H1 (cell line): ENCODE measurements at regions not wholly inside any gene's neighbourhood (a gene's known extent, or its start where the extent isn't known, plus 50 kb on each side); places are given as distances from the start of the nearest gene placed in this dataset.

Experiments
- CTCF ChIA-PET: fragments of 300-600 bp; sonication (Branson Sonifier 250); formaldehyde crosslinking; loops from one replicate; lab custom pipeline; 2021; ENCODE audit not compliant: partially characterized antibody; lab: Charles Lee
- POLR2A ChIA-PET: fragments of 300-600 bp; sonication (Branson Sonifier 250); formaldehyde crosslinking; loops from one replicate; lab custom pipeline; 2021; ENCODE audit warnings: inconsistent platforms; ENCODE audit not compliant: partially characterized antibody; lab: Charles Lee
- DNase-seq, 2 experiments: peaks; one replicate each; pipeline versions ENCODE4 v3.0.0 to v3.0.0-alpha.2; 2010 to 2022; ENCODE audit warnings: low spot score in 2 of 2, low read depth in 1 of 2, mixed read lengths in 1 of 2
- FAIRE-seq: peaks from 2 replicates; lab custom pipeline; 2011; peaks lifted over from hg19 to GRCh38; lab: Jason Lieb, UNC
- H2AFZ ChIP-seq: 2 replicates; pipeline ENCODE4 v1.8.1; 2012; ENCODE audit warnings: low read length, inconsistent platforms
- H2AK5ac ChIP-seq: 2 replicates; pipeline ENCODE4 v1.6.1; 2013; ENCODE audit warnings: low read depth, low read length
- H2BK120ac ChIP-seq: replicated peaks from 2 replicates; pipeline ENCODE3; 2013; ENCODE audit warnings: low read depth, low read length, inconsistent platforms
- H2BK12ac ChIP-seq: 2 replicates; pipeline ENCODE4 v1.6.1; 2013; ENCODE audit warnings: low read depth, low read length
- H2BK15ac ChIP-seq: 2 replicates; pipeline ENCODE4 v1.6.1; 2013; ENCODE audit warnings: low read length
- H2BK20ac ChIP-seq: 2 replicates; pipeline ENCODE4 v1.6.1; 2013; ENCODE audit warnings: low read length
- H2BK5ac ChIP-seq: 2 replicates; pipeline ENCODE4 v1.6.1; 2013; ENCODE audit warnings: low read depth, low read length
- H3K14ac ChIP-seq: 2 replicates; pipeline ENCODE4 v1.6.1; 2013; ENCODE audit warnings: inconsistent platforms; ENCODE audit not compliant: insufficient read length
- H3K18ac ChIP-seq: 2 replicates; pipeline ENCODE4 v1.6.1; 2013; ENCODE audit warnings: low read length; ENCODE audit errors: extremely low read depth
- H3K23ac ChIP-seq: 2 replicates; pipeline ENCODE4 v1.6.1; 2013; ENCODE audit warnings: inconsistent platforms; ENCODE audit not compliant: insufficient read length
- H3K23me2 ChIP-seq: 2 replicates; pipeline ENCODE4 v1.6.1; 2013; ENCODE audit warnings: low read depth, low read length
- H3K27ac ChIP-seq: 2 replicates; pipeline ENCODE4 v1.6.1; 2011; ENCODE audit warnings: low read depth, low read length, inconsistent platforms
- H3K27me3 ChIP-seq, 4 experiments: replicated peaks in 1 of 4; 1 replicate in 1 of 4; 2 replicates in 3 of 4; pipeline versions ENCODE4 v1.6.1 to v1.8.1; 2011 to 2013; ENCODE audit warnings: low read length in 3 of 4, mild to moderate bottlenecking in 3 of 4, inconsistent platforms in 2 of 4, mixed read lengths in 2 of 4, moderate library complexity in 1 of 4; ENCODE audit not compliant: control insufficient read depth in 3 of 4, insufficient read depth in 3 of 4; ENCODE audit errors: extremely low read depth in 1 of 4
- H3K36me3 ChIP-seq, 4 experiments: 2 replicates each; pipeline versions ENCODE4 v1.6.1 to v1.8.1; 2011 to 2013; ENCODE audit warnings: mild to moderate bottlenecking in 4 of 4, low read length in 3 of 4, moderate library complexity in 2 of 4, control low read depth in 1 of 4, inconsistent platforms in 1 of 4; ENCODE audit not compliant: insufficient read depth in 4 of 4, control insufficient read depth in 2 of 4
- H3K4ac ChIP-seq: replicated peaks from 2 replicates; pipeline ENCODE3; 2013; ENCODE audit warnings: low read length, low read depth, mixed read lengths, inconsistent platforms; ENCODE audit not compliant: insufficient read length
- H3K4me1 ChIP-seq, 4 experiments: replicated peaks in 1 of 4; 1 replicate in 1 of 4; 2 replicates in 3 of 4; pipeline versions ENCODE4 v1.6.1 to v1.8.1; 2011 to 2013; ENCODE audit warnings: low read length in 3 of 4, inconsistent platforms in 2 of 4, mixed read lengths in 1 of 4; ENCODE audit not compliant: insufficient read depth in 4 of 4, control insufficient read depth in 3 of 4
- H3K4me2 ChIP-seq, 2 experiments: 2 replicates each; pipeline versions ENCODE4 v1.6.1 to v1.8.1; 2011 to 2013; ENCODE audit warnings: low read depth in 2 of 2, low read length in 2 of 2, control low read depth in 1 of 2, inconsistent platforms in 1 of 2, mild to moderate bottlenecking in 1 of 2; ENCODE audit not compliant: insufficient read depth in 1 of 2
- H3K4me3 ChIP-seq, 4 experiments: fragments of 200-600, 300-600 bp in 1 of 4; sonication (generic), shearing (Covaris generic), sonication (Bioruptor Twin) in 1 of 4; 2 replicates each; pipeline versions ENCODE4 v1.5.1 to v1.8.1; 2011 to 2016; ENCODE audit warnings: low read length in 4 of 4, low read depth in 3 of 4, control low read depth in 2 of 4, inconsistent platforms in 2 of 4, mild to moderate bottlenecking in 2 of 4, mixed read lengths in 1 of 4, moderate library complexity in 1 of 4; ENCODE audit not compliant: insufficient read depth in 2 of 4; ENCODE audit errors: extremely low read depth in 1 of 4
- H3K56ac ChIP-seq: replicated peaks from 2 replicates; pipeline ENCODE3; 2013; ENCODE audit warnings: low read depth, mild to moderate bottlenecking, mixed read lengths, low read length, inconsistent platforms; ENCODE audit not compliant: insufficient read length
- H3K79me1 ChIP-seq: 2 replicates; pipeline ENCODE4 v1.6.1; 2013; ENCODE audit warnings: low read depth, low read length, control low read depth
- H3K79me2 ChIP-seq, 2 experiments: 2 replicates each; pipeline versions ENCODE4 v1.6.1 to v1.8.1; 2012 to 2013; ENCODE audit warnings: low read length in 2 of 2, mild to moderate bottlenecking in 2 of 2, inconsistent platforms in 1 of 2; ENCODE audit not compliant: insufficient read depth in 2 of 2, control insufficient read depth in 1 of 2
- H3K9ac ChIP-seq, 4 experiments: replicated peaks in 1 of 4; 1 replicate in 1 of 4; 2 replicates in 3 of 4; pipeline versions ENCODE4 v1.6.1 to v1.8.1; 2011 to 2013; ENCODE audit warnings: low read depth in 3 of 4, low read length in 3 of 4, control low read depth in 2 of 4, mild to moderate bottlenecking in 2 of 4, moderate library complexity in 2 of 4, inconsistent platforms in 1 of 4; ENCODE audit errors: extremely low read depth in 1 of 4
- H3K9me3 ChIP-seq, 2 experiments: 2 replicates each; pipeline versions ENCODE4 v1.6.1 to v1.8.1; 2012 to 2013; ENCODE audit warnings: mild to moderate bottlenecking in 2 of 2, moderate library complexity in 2 of 2, control low read depth in 1 of 2, inconsistent platforms in 1 of 2, low read depth in 1 of 2, low read length in 1 of 2, mixed read lengths in 1 of 2; ENCODE audit not compliant: insufficient read depth in 2 of 2
- H4K20me1 ChIP-seq, 2 experiments: replicated peaks in 1 of 2; 2 replicates each; pipeline versions ENCODE3 to v1.8.1; 2011 to 2013; ENCODE audit warnings: inconsistent platforms in 2 of 2, low read length in 2 of 2, mild to moderate bottlenecking in 1 of 2; ENCODE audit not compliant: insufficient read depth in 2 of 2, control insufficient read depth in 1 of 2
- H4K5ac ChIP-seq: 2 replicates; pipeline ENCODE4 v1.6.1; 2013; ENCODE audit warnings: low read length, low read depth, mixed read lengths, inconsistent platforms; ENCODE audit not compliant: insufficient read length
- H4K8ac ChIP-seq: 2 replicates; pipeline ENCODE4 v1.8.0; 2013; ENCODE audit warnings: mild to moderate bottlenecking, moderate library complexity, low read length, inconsistent platforms; ENCODE audit not compliant: insufficient read depth; ENCODE audit errors: extremely low read depth
- H4K91ac ChIP-seq: replicated peaks from 2 replicates; pipeline ENCODE3; 2013; ENCODE audit warnings: low read length, mixed read lengths, inconsistent platforms; ENCODE audit not compliant: insufficient read length
- CHD1 ChIP-seq: IDR thresholded peaks from 2 replicates; pipeline ENCODE4 v1.6.1; 2012; ENCODE audit warnings: low read depth, low read length, improper control_type of control experiment

DNA sequence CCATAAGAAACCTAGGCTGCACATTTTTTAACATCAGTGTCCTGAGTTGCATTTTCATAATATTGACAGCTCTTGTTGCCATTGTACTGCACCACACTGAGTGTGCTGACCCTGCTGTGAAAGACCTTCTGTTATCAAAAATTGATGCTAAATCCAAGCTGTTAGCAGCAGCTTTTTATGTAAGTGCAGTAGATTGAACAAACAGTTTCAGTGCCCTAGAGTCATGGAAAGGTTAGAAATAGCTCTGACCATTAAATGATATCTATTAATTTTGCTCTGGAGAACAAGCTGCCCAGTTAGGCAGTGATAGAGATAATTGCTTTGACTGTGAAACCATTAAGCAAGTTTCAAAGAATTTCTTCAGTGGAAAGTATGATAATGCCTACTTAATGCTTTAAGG, 1289.2 kb upstream of the PCDH20 start:
- Histone ChIP-seq H3K79me1 (no peaks in the 10 kb centered on the region), H2BK12ac (no peak overlapping the region), H3K23me2 (no peaks in the 10 kb centered on the region), H2AFZ (no peak overlapping the region), H3K23ac (no peak overlapping the region), H2BK5ac (no peak overlapping the region), H3K27ac (no peak overlapping the region), H3K4ac (no peak overlapping the region), H4K5ac (no peak overlapping the region), H3K79me2 (no peaks in the 10 kb centered on the region)
- no peak for TF ChIP-seq CHD1
- TF ChIP-seq, all 59 proteins: peak for 0
- Histone ChIP-seq H3K4me1 (no peaks in the 10 kb centered on the region), H2BK20ac (no peak overlapping the region), H3K14ac (no peak overlapping the region), H3K56ac (no peak overlapping the region), H3K27me3 (no peaks in the 10 kb centered on the region), H2AK5ac (no peak overlapping the region), H4K91ac (no peak overlapping the region), H4K20me1 (no peaks in the 10 kb centered on the region), H3K18ac (no peak overlapping the region), H4K8ac (no peak overlapping the region), H3K9me3 (no peaks in the 10 kb centered on the region), H3K4me2 (no peak overlapping the region), H3K4me3 (no peak overlapping the region), H3K36me3 (no peaks in the 10 kb centered on the region), H2BK120ac (no peak overlapping the region), H3K9ac (no peak overlapping the region), H2BK15ac (no peak overlapping the region)
- ChIA-PET CTCF (no interaction called here), POLR2A (no interaction called here)
- DNase-seq = no peak
- FAIRE-seq = no peak
